ENCODE measurements at regions not wholly inside any gene's neighbourhood (a gene's known extent, or its start where the extent isn't known, plus 50 kb on each side); places are given as distances from the start of the nearest gene placed in this dataset.

GRCh38 chr2:129575431-129575830, 404.0 kb upstream of the RAB6C start:
- TF ChIP-seq CTCF (IDR thresholded peaks at IDR 0.05; ENCODE audit: poor library complexity) (no peak), EZH2 (IDR thresholded peaks at IDR 0.05; ENCODE audit: borderline replicate concordance) (no peak)
